ENCODE measurements at regions not wholly inside any gene's neighbourhood (a gene's known extent, or its start where the extent isn't known, plus 50 kb on each side); places are given as distances from the start of the nearest gene placed in this dataset.

DNA sequence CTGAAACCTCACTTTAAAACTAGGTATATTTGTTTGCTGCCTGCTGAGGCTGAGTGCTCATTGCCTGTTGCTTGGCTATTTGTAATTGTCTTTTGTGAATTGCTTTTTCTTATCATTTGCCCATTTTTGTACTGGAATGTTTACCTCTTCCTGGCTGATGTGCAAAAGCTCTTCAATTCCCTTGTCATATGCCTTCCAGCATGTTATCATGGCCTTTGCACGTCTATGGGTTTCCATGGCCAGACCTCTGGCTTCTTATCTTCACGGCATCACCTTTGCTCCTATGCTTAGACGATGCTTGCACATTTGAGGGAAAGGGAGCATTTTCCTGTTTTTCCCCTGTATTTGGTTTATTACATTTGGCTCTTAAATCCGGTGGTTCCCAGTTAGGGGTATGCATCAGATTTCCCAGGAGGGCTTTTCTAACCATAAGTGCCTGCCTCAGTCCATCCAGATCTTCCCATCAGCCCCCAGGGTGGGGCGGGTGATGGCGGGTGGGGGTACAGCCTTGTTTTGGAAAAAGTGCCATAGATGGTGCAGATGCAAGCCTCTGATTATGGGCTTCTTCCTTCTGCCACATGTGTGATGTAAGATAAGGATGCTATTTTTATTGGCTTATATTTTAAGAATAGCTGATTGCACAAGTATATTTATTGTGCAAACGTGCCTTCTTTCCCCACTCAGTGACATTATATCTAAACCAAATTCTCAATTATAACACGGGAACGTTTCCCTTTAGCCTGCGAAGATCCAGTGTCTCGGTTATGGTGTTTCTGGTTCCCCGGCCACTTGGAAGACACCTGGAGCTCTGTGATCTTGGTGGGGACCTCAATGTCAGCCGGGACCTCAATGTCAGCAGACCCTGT lies 70.6 kb upstream of the SEPTIN5 start:
- Histone ChIP-seq H3K27me3 (ENCODE audit: control insufficient read depth in 2 of 2, insufficient read depth in 2 of 2, low read length in 2 of 2) (peaks cover 0 to 6% of the 10 kb centered on the region in 2 experiments; a peak in 1 of 5 replicates), H3K36me3 (ENCODE audit: control insufficient read depth, insufficient read depth, low read length) (no peaks in the 10 kb centered on the region), H3K9me3 (replicated peaks; ENCODE audit: control insufficient read depth, insufficient read depth, low read depth, low read length) (peaks cover 16% of the 10 kb centered on the region), H2AFZ (ENCODE audit: low read depth, low read length) (peak overlapping the region; percentile 64), H3K9me1 (ENCODE audit: control insufficient read depth, insufficient read depth, low read length) (peaks cover 4% of the 10 kb centered on the region), H3K4me3 (no peak overlapping the region), H3K4me1 (replicated peaks in 1 of 2; ENCODE audit: control insufficient read depth in 2 of 2, insufficient read depth in 2 of 2, low read length in 2 of 2) (peaks cover 37% of the 10 kb centered on the region in 2 experiments; a peak in 4 of 5 replicates), H4K20me1 (replicated peaks; ENCODE audit: control insufficient read depth, insufficient read depth, low read length) (no peaks in the 10 kb centered on the region), H3K9ac (ENCODE audit: insufficient read depth in 1 of 2, low read depth in 2 of 2, low read length in 2 of 2) (peak overlapping the region in 1 of 2 experiments; percentile 72; a peak in 2 of 4 replicates), H3K4me2 (ENCODE audit: insufficient read depth, low read length) (peak overlapping the region; percentile 51), H3K27ac (ENCODE audit: extremely low read depth, low read depth, low read length) (peak overlapping the region; percentile 12; the same call in 2 of the 3 replicates), H3K79me2 (ENCODE audit: control insufficient read depth, insufficient read depth, low read length) (no peaks in the 10 kb centered on the region)
- WGBS (ENCODE audit: insufficient coverage, low coverage, missing lambda C conversion rate), result 5% methylated on average over 13 of the region's 13 CpGs
- FAIRE-seq (peak; percentile 85), DNase-seq (ENCODE audit: extremely low read depth in 1 of 4, low spot score in 3 of 4) (peak; percentile 87 to 93 (median 90)), ATAC-seq (peak; percentile 25)
- BruUV-seq (replicated peaks), result no TSS peak
- CTCF ChIA-PET (ENCODE audit: low intra/inter-chr PET ratio), result interaction anchor here (0.6 kb wide), 1 partner anchor 155 kb away, joined by 5 read pairs; no protein-coding TSS in a partner anchor
- POLR2A ChIA-PET, result interaction anchor here (0.7 to 2.4 kb wide), 23 partner anchors 10 to 408 kb away, joined by 3 to 19 read pairs (median 4); partner anchors contain the start of gene GP1BB
- intact Hi-C loops (cut with micrococcal nuclease) (loop anchor here (2.0 kb wide), 1 partner anchor 51 kb away; no protein-coding TSS in a partner anchor), in situ Hi-C loops (cut with MboI) (no loop called here)
- TF ChIP-seq, protein P1, sequence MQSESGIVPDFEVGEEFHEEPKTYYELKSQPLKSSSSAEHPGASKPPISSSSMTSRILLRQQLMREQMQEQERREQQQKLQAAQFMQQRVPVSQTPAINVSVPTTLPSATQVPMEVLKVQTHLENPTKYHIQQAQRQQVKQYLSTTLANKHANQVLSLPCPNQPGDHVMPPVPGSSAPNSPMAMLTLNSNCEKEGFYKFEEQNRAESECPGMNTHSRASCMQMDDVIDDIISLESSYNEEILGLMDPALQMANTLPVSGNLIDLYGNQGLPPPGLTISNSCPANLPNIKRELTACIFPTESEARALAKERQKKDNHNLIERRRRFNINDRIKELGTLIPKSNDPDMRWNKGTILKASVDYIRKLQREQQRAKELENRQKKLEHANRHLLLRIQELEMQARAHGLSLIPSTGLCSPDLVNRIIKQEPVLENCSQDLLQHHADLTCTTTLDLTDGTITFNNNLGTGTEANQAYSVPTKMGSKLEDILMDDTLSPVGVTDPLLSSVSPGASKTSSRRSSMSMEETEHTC (IDR thresholded peaks at IDR 0.05), result peak; percentile 93
- TF ChIP-seq, protein P2, sequence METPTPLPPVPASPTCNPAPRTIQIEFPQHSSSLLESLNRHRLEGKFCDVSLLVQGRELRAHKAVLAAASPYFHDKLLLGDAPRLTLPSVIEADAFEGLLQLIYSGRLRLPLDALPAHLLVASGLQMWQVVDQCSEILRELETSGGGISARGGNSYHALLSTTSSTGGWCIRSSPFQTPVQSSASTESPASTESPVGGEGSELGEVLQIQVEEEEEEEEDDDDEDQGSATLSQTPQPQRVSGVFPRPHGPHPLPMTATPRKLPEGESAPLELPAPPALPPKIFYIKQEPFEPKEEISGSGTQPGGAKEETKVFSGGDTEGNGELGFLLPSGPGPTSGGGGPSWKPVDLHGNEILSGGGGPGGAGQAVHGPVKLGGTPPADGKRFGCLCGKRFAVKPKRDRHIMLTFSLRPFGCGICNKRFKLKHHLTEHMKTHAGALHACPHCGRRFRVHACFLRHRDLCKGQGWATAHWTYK (CRISPR knock-in tag; IDR thresholded peaks at IDR 0.05), result peak; percentile 92; the same call in 1 of the 2 replicates
- peak; percentile 77 for TF ChIP-seq TOE1 (IDR thresholded peaks at IDR 0.05; ENCODE audit: borderline replicate concordance)
- no peak for TF ChIP-seq TOE1 (CRISPR knock-in tag; IDR thresholded peaks at IDR 0.05; ENCODE audit: borderline replicate concordance, low read depth)
- TF ChIP-seq, protein P3, sequence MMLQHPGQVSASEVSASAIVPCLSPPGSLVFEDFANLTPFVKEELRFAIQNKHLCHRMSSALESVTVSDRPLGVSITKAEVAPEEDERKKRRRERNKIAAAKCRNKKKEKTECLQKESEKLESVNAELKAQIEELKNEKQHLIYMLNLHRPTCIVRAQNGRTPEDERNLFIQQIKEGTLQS (IDR thresholded peaks at IDR 0.05), result 0 out of 2 replicates have a peak, but pooled peaks have one; percentile 5
- TF ChIP-seq, protein P3 (CRISPR knock-in tag; conservative IDR thresholded peaks at IDR 0.05), result peak; percentile 54; the same call in 1 of the 2 replicates
- peak; percentile 86 for TF ChIP-seq MEF2A (IDR thresholded peaks at IDR 0.05; ENCODE audit: control insufficient read depth, low read depth, low read length)
- TF ChIP-seq PYGO2 (tag; IDR thresholded peaks at IDR 0.05), result peak; percentile 23; the same call in 1 of the 2 replicates
- peak; percentile 97 to 98 for TF ChIP-seq TRIM24 (IDR thresholded peaks at IDR 0.05)
- 0 out of 2 replicates have a peak, but pooled peaks have one; percentile 10 for TF ChIP-seq TRIM28 (IDR thresholded peaks at IDR 0.05)
- TF ChIP-seq TARDBP (IDR thresholded peaks at IDR 0.05), result peak; percentile 96
- peak; percentile 22 for TF ChIP-seq ZFP36 (IDR thresholded peaks at IDR 0.05; ENCODE audit: low read depth, low read length, partially characterized antibody)
- no peak for TF ChIP-seq SRSF3 (IDR thresholded peaks at IDR 0.05; ENCODE audit: insufficient read depth, low read length)
- peak; percentile 98 for TF ChIP-seq NCOR1 (IDR thresholded peaks at IDR 0.05)
- peak; percentile 10 for TF ChIP-seq POU5F1 (IDR thresholded peaks at IDR 0.05; ENCODE audit: borderline replicate concordance, low read depth, low read length, partially characterized antibody)
- TF ChIP-seq SMARCA5 (IDR thresholded peaks at IDR 0.05), result 0 out of 2 replicates have a peak, but pooled peaks have one; percentile 52
- TF ChIP-seq SMAD3 (CRISPR knock-in tag; conservative IDR thresholded peaks at IDR 0.05), result peak; percentile 66; the same call in 1 of the 2 replicates
- TF ChIP-seq ZNF668 (CRISPR knock-in tag; IDR thresholded peaks at IDR 0.05), result peak; percentile 57; the same call in 1 of the 2 replicates
- TF ChIP-seq PHB2 (IDR thresholded peaks at IDR 0.05; ENCODE audit: low read depth), result peak; percentile 95
